H1 (cell line): ENCODE measurements at regions not wholly inside any gene's neighbourhood (a gene's known extent, or its start where the extent isn't known, plus 50 kb on each side); places are given as distances from the start of the nearest gene placed in this dataset.

Experiments
- CBX8 ChIP-seq: fragments of 300-800, 300-1000 bp; sonication (generic); IDR thresholded peaks from 2 replicates; pipeline ENCODE4 v1.7.1; 2016; ENCODE audit warnings: low read depth, low read length, borderline replicate concordance
- CHD7 ChIP-seq: fragments of 300-600 bp; sonication (generic); IDR thresholded peaks from 2 replicates; pipeline ENCODE4 v1.7.1; 2012; ENCODE audit warnings: low read length, moderate library complexity, mild to moderate bottlenecking, inconsistent platforms; ENCODE audit not compliant: insufficient replicate concordance
- MAX ChIP-seq: IDR thresholded peaks from 2 replicates; pipeline ENCODE4 v1.6.1; 2012; ENCODE audit warnings: inconsistent platforms
- NANOG ChIP-seq: IDR thresholded peaks from 2 replicates; pipeline ENCODE4 v1.6.1; 2011; ENCODE audit warnings: low read length, low read depth, mild to moderate bottlenecking, inconsistent platforms; ENCODE audit not compliant: insufficient read depth, poor library complexity, severe bottlenecking
- RAD21 ChIP-seq, 2 experiments: IDR thresholded peaks in 1 of 2; conservative IDR thresholded peaks in 1 of 2; 2 replicates each; pipeline ENCODE4 v1.6.1; 2011; ENCODE audit warnings: low read depth in 2 of 2, low read length in 2 of 2, improper control_type of control experiment in 1 of 2, inconsistent platforms in 1 of 2, mild to moderate bottlenecking in 1 of 2, moderate library complexity in 1 of 2
- RBBP5 ChIP-seq: IDR thresholded peaks from 2 replicates; pipeline ENCODE4 v1.7.1; 2012; ENCODE audit warnings: low read depth, mild to moderate bottlenecking, inconsistent platforms, low read length, moderate library complexity, borderline replicate concordance
- SIRT6 ChIP-seq: IDR thresholded peaks from one replicate; pipeline ENCODE4 v1.7.1; 2012; ENCODE audit warnings: low read length, inconsistent platforms
- SIX5 ChIP-seq: IDR thresholded peaks from 2 replicates; pipeline ENCODE4 v1.6.1; 2011; ENCODE audit warnings: mild to moderate bottlenecking, low read depth, low read length
- ZNF274 ChIP-seq: IDR thresholded peaks from 2 replicates; pipeline ENCODE4 v1.7.0; 2012; ENCODE audit warnings: low read length, borderline replicate concordance; ENCODE audit errors: extremely low read depth

GRCh38 chr22:47630741-47631534, 868.5 kb downstream of the TBC1D22A start (continued):
- TF ChIP-seq CHD7 (no peak), SIRT6 (no peak), CBX8 (no peak), RBBP5 (no peak), NANOG (no peak), ZNF274 (no peak), SIX5 (no peak), MAX (no peak), RAD21 (IDR thresholded peaks at IDR 0.05 in 1 of 2, conservative IDR thresholded peaks at IDR 0.05 in 1 of 2; ENCODE audit: low read depth in 2 of 2, low read length in 2 of 2) (no peak)
